Ramos (cell line): ENCODE measurements at regions not wholly inside any gene's neighbourhood (a gene's known extent, or its start where the extent isn't known, plus 50 kb on each side); places are given as distances from the start of the nearest gene placed in this dataset.

Experiments used
- in situ Hi-C: fragments of 300-500 bp; cut with MboI; formaldehyde crosslinking; loops from one replicate; pipeline ENCODE4 v1.14.3; 2022; ENCODE audit warnings: low sequenced_read_pairs; ENCODE audit not compliant: unreplicated experiment

DNA sequence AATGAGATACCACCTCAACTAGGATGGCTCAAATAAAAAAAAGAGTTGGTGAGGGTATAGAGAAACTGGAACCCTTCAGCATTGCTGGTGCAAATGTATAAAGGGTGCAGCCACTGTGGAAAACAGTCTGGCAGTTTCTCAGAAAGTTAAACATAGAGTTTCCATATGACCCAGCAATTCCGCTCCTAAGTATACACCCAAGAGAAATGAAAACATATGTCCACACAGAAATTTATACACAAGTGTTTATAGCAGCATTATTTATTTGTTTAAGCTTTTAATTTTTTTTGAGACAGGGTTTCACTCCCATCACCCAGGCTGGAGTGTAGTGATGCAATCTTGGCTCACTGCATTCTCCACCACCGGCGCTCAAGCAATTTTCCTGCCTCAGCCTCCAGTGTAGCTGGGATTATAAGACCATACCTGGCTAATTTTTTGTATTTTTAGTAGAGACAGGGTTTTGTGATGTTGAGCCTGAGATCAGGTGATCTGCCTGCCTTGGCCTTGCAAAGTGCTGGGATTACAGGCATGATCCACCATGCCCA lies 118.2 kb upstream of the KIF5B start:
- in situ Hi-C loops = no loop called here

DNA sequence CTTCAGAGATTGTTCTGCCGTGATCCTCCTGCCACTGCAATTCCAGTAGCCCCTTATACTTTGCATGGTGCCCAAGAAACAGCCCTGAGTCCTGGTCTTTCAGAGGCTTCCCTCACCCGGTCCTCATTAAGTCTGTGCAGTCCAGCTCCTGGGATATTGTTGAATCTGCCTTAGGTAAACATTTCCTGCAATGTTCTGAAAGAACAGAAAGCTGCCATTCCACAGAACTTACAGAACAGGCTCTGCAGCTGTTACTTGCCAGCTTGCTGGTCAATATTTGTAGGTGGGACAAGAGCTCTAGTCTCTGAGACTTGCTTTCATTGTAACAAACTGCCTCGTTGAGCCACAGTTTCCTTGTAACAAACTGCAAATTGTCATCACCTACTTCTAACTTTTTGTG lies 115.0 kb upstream of the KIF5B start:
- in situ Hi-C loops = no loop called here

DNA sequence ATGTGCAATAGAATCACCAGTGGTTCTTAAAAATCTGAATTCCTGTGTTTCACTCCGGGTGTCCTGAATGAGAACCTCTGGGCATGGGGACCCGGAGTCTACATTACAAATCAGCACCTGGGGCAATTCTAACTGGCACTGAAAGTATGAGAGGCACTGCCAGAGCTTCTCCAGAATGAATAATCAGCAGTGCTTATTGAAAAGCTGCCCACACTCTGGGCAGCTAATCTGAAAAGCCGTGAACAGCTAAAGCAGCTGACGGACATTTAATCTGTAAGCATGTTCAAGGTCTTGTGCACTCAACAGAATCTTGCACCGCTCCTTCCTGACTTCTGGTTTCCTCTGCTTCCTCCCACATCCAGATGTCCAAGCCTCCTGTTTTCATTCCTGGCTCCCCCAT lies 113.3 kb upstream of the KIF5B start:
- in situ Hi-C loops = no loop called here

DNA sequence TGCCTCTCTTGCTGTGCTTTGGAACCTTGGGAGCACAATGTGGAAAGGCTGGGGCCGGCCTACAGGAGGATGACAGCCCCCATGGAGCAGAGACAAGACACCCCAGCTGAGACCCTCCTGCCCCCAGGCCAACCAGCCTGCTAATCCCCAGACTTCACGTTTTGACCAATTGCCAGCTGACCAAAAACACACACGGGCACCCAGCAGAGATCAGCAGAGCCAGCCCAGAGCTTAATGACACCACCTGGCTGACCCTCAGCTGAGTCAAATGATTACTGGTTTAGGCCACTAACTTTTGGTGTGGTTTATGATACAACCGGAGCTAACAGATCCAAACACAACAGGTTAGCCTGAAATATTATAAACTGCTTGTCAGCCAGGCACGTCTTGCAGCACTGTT lies 111.2 kb upstream of the KIF5B start:
- in situ Hi-C loops = no loop called here

DNA sequence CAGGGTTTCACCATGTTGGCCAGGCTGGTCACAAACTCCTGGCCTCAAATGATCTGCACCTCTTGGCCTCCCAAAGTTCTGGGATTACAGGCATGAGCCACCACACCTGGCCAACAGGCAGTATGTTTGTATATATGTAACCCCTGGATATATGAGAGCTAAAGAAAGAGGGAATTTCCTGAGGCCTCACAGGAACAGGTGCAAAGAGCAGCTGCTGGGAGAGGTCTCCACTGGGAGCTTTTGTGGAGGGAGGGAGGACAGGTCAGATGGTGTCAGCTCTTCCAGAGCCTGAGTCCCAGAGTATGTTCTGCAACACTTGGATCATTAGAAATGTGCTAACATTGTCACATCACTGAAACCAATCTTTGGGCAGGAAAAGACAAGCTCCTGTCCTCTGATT lies 110.1 kb upstream of the KIF5B start:
- in situ Hi-C loops = no loop called here

DNA sequence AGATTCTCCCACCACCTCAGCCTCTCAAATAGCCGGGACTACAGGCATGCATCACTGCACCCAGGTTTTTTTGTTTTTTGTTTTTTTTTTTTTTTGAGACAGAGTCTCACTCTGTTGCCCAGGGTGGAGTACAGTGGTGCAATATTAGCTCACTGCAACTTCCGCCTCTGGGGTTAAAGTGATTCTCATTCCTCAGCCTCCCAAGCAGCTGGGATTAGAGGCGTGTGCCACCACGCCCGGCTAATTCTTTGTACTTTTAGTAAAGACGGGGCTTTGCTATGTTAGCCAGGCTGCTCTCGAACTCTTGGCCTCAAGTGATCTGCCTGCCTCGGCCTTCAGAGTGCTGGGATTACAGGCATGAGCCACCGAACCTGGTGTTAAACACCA lies 107.5 kb upstream of the KIF5B start:
- in situ Hi-C loops = no loop called here

DNA sequence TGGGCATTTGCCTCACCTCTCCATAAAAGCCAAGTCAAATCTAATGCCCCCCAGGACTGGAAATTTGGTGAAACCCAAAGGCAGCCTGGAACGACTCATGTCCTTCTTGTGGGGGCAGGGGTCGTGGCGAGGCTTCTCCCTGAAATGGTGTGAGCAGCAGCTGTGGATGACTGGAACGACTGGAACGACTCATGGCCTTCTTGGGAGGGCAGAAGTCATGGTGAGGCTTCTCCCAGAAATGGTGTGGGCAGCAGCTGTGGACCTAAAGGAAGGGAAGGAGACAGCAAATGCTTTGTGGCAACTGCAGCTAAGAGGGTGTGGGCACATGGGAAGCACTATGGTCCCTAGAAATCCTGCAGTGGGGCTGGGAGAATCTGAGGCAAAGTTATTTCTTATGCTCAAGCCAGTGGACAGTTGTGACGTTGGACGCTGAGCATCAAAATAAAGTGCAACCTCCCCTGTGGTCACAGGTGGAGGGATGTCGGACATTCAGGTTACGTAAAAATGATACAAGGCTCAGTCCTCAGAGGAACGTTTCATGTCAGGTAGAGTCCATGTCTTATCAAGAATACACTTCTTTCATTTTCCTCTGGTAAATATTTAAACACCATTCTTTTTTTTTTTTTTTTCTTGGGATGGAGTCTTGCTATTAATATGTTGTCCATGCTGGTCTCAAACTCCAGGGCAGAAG lies 107.0 kb upstream of the KIF5B start:
- in situ Hi-C loops = no loop called here

DNA sequence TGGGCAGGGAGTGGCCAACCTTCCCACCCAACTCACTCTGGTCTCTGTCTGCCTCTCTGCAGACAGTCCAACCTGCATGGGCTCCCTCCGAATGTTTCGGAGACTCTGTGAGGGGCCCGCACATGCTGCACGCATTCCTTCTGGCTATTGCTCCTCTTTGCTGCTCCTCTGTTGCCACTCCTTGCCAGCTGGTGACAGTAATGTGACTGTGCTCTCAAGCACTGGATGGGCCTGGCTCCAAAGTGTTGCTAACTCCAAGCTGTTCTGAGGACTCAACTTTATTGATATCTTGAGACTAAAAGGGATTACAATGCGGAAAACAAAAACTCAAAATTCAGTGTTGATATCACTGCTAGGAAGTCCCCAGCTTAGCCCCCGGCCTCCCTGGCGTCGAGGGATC lies 105.4 kb upstream of the KIF5B start:
- in situ Hi-C loops = no loop called here

DNA sequence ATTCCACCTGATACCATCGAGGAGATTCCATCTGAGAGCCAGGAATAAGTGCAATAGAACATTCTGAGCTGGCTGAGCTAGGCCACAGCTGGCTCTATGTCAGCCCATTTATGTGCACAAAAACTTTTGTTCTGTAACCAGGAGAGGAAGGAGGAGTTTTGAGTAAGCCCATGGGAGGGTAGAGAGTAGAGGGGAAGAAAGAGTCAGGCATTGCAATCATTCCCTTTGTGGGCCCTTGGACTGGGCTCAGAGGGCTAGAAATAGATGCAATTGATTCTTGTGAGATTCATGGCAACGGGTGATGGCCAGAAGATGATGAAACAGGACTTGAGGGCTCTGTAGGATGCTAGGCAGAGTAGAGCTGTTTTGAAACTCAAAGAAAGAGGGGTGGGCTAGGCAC lies 104.6 kb upstream of the KIF5B start:
- in situ Hi-C loops = no loop called here

DNA sequence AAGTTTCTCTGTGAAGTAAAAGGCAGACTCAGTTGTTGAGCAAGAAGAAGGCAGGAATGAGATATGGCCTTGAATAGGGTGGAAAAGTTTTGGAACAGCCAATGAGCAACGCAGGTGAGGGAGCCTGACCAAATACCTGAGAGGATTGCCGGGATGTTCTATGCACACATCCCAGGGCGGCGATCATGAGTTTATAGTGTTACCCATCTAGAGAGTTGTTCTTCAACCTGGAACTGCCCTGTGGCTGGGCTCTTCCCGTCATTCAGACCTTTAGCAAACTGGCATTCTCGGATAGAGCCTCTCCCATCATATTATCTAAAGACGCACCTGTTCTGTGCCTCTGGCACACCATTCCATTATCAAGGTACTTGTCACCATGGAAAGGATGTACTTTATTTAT lies 103.0 kb upstream of the KIF5B start:
- in situ Hi-C loops = no loop called here

DNA sequence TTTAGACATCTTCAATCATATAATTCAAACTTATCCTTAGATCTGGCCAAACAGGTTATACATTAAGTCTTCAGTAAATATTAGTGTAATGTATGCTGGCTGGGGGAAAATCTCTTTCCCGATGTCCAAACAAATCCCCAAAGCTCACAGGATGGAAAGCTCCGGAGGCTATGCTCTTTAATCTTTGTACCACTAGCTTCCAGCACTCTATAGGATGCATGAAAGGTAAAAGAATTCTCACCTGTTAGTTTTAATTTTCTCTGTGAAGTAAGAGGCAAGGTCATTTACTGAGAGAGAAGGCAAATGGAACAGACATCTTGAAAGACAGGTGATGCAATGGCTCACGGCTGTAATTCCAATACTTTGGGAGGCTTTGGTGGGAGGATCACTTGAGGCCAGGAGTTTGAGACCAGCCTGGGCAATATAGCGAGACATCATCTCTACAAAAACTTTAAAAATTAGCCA lies 99.8 kb upstream of the KIF5B start:
- in situ Hi-C loops = no loop called here

DNA sequence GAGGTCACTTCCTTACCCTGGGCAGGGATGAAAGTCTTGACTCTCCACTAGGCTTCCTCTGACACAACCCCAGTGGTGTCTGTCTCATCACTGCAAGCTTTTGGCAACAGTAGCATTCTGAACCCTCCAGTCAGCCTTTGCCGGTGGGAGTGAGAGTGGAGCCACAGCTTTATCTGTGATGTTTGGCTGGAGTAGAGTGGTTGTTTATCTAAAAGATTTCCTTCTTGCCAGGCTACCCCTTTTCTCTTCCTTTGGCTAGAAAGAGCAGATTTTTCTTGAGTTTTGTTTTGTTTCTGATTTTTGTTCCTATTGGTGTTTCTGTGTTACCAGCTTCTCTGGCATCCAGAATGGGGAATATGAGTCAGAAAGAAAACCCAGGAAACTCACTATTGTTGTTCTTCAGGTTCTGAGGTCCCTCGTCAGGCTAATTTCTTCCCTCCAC lies 98.9 kb upstream of the KIF5B start:
- in situ Hi-C loops = no loop called here

DNA sequence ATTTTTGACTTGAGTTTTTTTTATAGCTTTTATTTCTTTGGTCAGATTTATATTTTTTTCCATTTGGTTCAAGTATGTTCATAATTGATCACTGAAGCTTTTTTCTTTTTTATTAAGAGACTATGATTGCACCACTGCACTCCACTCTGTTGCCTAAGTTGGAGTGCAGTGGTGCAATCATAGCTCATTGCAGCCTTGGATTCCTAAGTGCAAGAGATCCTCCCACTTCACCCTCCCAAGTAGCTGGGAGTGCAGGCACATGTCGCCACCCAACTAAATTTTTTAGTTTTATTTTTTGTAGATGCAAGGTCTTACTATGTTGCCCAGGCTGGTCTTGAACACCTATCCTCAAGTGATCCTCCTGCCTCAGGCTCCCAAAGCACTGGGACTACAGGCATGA lies 97.7 kb upstream of the KIF5B start:
- in situ Hi-C loops = no loop called here

DNA sequence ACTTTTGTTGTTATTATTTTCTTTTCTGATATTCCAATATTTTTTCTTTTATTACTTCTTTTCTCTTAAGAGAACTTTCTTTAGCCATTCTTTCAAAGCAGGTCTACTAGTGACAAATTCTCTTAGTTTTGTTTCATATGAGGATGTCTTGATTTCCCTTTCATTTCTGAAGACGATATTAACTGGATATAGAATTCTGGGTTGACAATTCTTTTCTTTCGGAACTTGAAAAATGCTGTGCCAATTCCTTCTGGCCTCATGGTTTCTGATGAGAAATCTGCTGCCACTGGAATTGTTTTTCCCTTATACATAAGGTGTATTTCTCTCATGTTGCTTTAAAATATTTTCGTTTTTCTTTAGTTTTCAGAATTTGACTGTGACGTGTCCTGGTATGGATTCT lies 97.0 kb upstream of the KIF5B start:
- in situ Hi-C loops = no loop called here

DNA sequence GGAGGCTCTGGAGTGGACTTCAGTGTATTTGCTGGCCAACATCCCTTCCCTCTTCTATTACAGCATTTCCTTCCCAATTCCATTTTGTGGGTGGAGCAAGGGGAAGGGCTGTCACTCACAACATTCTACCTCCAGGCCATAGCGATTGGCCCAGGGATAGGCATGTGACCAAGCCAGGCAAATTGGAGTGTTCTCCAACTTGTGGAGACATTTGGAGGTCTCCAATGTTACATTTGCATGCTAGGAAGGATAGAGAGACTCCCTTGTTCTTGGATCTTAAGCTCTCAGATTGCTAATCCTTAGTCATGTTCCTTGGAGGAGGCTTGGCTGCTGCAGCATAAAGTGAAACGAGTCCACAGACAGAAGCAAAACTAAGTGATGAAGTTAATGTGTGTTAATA lies 95.6 kb upstream of the KIF5B start:
- in situ Hi-C loops = no loop called here

DNA sequence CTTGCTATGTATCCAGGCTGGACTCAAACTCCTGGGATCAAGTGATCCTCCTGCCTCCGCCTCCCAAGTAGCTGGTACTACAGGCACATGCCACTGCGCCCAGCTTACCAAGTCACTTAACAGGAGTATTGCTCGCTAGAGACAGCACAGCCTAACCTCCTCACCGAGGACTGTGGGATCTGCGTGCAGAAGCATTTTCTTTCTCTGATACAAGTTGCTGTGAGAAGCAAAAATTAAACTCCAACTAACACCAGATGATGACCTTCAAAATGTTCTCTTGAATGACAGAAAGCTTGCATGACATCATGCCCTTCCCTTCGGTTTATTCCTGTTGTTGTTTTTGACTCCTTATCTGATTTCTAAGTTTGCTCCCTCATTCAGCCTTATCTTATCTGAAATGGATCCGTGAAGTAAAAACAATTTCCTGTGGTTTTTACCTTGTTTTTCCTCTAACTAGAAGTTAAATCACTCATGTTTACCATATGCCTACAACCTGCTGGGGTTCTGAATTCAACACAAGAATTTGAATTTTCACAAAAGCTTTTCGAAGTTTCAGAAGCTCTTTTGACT lies 94.4 kb upstream of the KIF5B start:
- in situ Hi-C loops = no loop called here

DNA sequence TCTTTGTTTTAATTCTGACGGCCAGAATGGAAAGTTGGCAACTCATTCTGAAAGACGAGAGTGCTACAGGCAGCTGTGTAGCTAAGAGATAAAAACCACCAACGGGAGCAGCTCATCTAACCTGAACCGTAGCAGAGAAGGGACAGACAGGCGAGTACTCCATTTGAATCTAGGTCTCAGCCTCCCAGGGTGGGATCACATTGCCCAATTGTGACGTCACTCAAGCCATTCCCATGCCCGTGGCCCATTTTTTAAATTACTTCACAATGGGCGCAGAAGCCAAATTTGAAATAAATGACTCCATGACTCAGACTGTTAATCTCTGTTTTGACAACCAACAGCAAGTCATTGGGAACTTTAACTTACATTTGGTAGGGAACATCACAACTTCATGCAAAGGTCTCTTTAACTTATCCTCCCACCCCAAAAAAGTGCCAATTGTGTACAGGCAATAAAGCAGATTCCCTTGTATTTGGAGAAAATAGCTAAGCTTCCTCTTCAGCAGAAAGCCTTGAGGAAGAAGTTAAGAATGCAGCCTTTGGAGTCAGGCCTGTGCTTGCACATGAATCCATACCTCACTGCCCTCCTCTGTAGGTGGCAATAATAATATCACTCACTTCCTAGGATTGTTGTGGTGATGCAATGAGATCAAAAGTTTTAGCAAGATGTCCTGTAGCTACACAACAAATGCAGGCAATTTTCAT lies 93.2 kb upstream of the KIF5B start:
- in situ Hi-C loops = no loop called here

DNA sequence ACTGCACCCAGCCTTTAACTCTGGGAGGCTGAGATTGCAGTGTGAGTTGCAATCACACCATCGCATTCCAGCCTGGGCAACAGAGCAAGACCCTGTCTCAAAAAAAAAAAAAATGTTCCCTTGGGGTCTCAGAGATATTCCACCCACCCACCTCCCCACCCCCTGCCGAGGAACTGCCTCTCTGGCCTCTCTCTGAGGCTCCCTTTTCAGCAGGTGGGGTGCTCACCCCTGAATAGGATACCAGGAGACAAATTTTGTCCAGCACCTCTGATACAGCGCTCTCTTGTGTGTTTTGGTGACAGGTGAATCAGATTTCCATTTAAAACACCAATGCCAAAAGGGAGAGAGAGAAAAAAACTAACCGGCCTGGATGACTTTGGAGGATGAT lies 92.6 kb upstream of the KIF5B start:
- in situ Hi-C loops = no loop called here

DNA sequence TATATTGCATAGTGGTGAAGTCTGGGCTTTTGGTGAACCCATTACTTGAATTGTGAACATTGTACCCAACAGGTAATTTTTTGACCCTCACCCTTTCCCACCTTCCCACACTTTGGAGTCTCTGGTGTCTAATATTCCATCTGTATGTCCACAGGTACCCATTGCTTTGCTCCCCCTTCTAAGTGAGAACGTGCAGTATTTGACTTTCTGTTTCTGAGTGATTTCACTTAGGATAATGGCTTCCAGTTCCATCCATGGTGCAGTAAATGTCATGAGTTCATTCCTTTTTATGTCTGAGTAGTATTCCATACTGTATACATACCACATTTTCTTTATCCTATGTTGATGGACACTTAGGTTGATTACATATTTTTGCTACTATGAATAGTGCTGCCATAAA lies 91.5 kb upstream of the KIF5B start:
- in situ Hi-C loops = no loop called here

DNA sequence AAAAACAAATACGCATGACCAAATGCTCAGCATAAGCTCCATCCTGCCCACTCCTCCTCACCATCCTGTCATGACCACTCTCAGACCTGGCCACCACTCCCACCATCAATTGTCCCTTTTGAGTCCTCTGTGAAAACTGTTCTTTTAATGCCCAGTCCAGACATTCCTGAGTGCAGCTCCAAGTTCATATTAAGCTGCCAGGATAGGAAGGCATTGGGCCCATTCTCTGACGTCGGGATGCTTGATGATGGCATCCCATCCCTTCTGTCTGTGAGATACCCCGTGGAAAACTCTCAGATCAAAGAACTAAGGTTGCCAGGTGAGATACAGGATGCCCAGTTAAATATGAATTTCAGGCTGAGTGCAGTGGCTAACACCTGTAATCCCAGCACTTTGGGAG lies 89.9 kb upstream of the KIF5B start:
- in situ Hi-C loops = no loop called here

DNA sequence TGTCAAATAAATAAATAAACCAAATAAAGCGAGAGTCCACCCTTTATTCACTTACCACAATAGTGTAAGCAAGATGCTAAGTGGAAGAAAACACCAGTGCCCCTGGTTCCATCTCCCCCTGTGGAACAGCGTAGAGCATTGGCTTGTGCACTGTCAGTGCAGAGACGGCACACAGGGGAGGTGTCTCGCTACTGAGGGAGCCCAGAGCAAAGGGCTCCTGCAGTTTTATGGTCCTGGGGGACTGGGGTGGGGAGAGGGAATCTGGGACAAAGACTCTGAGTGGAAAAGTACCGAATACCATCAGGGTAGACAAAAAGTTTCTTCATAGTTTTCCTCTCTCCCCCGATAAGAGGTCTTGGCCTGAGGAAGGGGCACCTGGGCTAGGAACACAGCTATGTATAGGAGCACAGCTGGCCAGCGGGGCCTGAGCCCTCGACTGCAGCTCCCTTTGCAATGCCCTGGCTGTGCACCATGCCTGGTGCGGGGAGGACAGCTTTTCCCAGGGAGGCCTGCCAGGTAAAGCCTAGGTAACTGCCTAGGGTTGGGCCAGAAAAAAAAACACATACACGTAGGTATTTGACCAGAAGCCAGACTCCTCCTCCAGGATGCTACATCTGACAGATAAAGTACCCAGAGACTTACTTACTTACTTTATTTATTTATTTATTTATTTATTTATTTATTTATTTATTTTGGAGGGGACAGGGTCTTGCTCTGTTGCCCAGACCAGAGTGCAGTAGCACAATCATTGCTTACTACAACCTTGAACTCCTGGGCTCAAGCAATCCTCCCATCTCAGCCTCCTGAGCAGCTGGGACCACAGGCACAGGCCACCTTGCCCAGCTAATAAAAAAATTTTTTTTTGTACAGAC lies 88.8 kb upstream of the KIF5B start:
- in situ Hi-C loops = no loop called here
